ENCODE measurements at regions not wholly inside any gene's neighbourhood (a gene's known extent, or its start where the extent isn't known, plus 50 kb on each side); places are given as distances from the start of the nearest gene placed in this dataset.

- TF ChIP-seq CTCF (IDR thresholded peaks at IDR 0.05) (no peak), POLR2A (IDR thresholded peaks at IDR 0.05) (no peak)
Measured at GRCh38 chr9:90288275-90288639, 354.4 kb downstream of the DIRAS2 start.
